IMR-90 (cell line): ENCODE measurements at regions not wholly inside any gene's neighbourhood (a gene's known extent, or its start where the extent isn't known, plus 50 kb on each side); places are given as distances from the start of the nearest gene placed in this dataset.

Experiments
- BHLHE40 ChIP-seq: fragments of 150-350 bp; IDR thresholded peaks from 2 replicates; pipeline ENCODE4 v1.6.1; 2016; ENCODE audit warnings: mild to moderate bottlenecking, low read depth, low read length
- CTCF ChIP-seq: conservative IDR thresholded peaks from 2 replicates; pipeline ENCODE4 v1.5.1; 2012; ENCODE audit warnings: mild to moderate bottlenecking, low read depth, low read length, improper control_type of control experiment
- FOS ChIP-seq: fragments of 150-350 bp; IDR thresholded peaks from 2 replicates; pipeline ENCODE4 v1.6.1; 2016; ENCODE audit warnings: low read depth, low read length
- MAZ ChIP-seq: IDR thresholded peaks from 2 replicates; pipeline ENCODE4 v1.6.1; 2012; ENCODE audit warnings: low read depth, mild to moderate bottlenecking, low read length, improper control_type of control experiment, moderate library complexity, borderline replicate concordance
- MXI1 ChIP-seq: IDR thresholded peaks from 2 replicates; pipeline ENCODE4 v1.6.1; 2012; ENCODE audit warnings: low read depth, mild to moderate bottlenecking, low read length, moderate library complexity, borderline replicate concordance
- POLR2A ChIP-seq: IDR thresholded peaks from 2 replicates; pipeline ENCODE4 v1.6.1; 2012; ENCODE audit warnings: mild to moderate bottlenecking, low read depth, low read length
- RAD21 ChIP-seq: IDR thresholded peaks from 2 replicates; pipeline ENCODE4 v1.6.1; 2012; ENCODE audit warnings: low read length, improper control_type of control experiment
- RFX5 ChIP-seq: IDR thresholded peaks from 2 replicates; pipeline ENCODE4 v1.8.0; 2012; ENCODE audit warnings: low read depth, mild to moderate bottlenecking, low read length, moderate library complexity
- USF2 ChIP-seq: fragments of 150-350 bp; IDR thresholded peaks from 2 replicates; pipeline ENCODE4 v1.6.1; 2017; ENCODE audit warnings: mild to moderate bottlenecking, antibody characterized with exemption, low read length, low read depth

- TF ChIP-seq CTCF (no peak), BHLHE40 (no peak), MAZ (no peak), USF2 (no peak), RAD21 (no peak), RFX5 (no peak), POLR2A (no peak), MXI1 (no peak), FOS (no peak)
Measured at GRCh38 chr10:129415215-129416140, 51.6 kb upstream of the MGMT start.
